HG03521 (cell line): ENCODE measurements at regions not wholly inside any gene's neighbourhood (a gene's known extent, or its start where the extent isn't known, plus 50 kb on each side); places are given as distances from the start of the nearest gene placed in this dataset.
A peak's percentile ranks its signal among the peaks of the same experiment; 100 is the strongest.
"Not testable (repeated sequence)": the region's sequence is repeated elsewhere in the genome, so short reads cannot be mapped to it uniquely, and the experiment has no call there.

ENCODE experiments used
- ATAC-seq: cut with Tn5 transposase; IDR thresholded peaks from one replicate; pipeline ENCODE4 v1.9.1; 2021; ENCODE audit warnings: mild to moderate bottlenecking, moderate library complexity; ENCODE audit not compliant: unreplicated experiment

GRCh38 chr18:38646296-38646695 is 1080.7 kb upstream of the CELF4 start:
- ATAC-seq: no peak

DNA sequence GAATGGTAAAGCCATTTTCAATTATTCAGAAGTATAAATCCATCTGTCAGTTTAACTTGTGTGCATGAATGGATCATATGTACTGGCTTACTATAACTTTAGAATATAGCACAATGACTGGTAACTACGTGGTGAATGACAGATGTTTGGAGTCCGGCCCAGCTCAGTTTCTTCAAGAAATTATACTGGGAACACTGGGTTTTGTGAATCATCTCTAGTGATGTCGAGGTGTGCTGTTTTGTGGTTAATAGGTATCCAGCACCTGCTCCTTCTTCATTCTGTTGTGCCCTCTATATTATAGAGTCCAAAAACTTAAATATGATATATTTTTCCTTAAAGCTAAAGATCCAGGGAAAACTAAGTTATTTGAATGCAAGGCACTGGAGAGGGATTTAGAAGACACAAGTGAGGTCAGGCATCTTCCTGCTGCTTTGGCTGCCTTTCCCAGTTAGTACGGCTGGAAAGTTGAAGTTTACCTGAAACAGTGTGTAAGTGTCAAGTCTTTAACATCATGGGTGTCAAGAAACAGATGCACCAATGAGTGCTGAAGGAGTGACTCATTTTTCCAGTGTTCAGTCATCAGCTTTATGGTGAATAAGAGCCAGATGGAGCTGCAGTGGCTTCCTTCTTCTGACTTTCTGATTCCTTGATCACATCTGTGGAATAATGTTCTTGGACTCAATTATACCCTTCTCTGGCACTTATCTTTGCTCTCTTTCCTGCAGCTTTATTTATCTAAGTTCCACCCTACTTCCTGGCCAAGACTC is 1079.5 kb upstream of the CELF4 start:
- ATAC-seq: no peak

DNA sequence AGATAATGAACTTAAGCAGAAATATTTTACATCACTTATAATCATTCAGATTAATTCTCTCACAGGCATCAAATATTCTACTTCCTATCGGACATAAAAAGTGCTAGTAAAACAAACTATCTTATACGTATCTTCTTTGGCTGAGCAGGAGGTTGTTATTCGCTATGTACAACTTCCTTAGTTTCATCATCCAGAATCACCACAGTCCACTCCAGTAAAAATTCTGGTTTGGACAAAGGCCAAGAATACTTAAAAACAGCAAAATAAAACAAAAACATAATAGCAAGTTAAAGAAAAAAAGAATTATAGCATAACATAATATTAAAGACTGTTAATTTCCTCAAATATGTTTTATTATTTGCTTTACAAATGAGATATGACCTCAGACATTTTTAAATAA is 1077.1 kb upstream of the CELF4 start:
- no peak for ATAC-seq

DNA sequence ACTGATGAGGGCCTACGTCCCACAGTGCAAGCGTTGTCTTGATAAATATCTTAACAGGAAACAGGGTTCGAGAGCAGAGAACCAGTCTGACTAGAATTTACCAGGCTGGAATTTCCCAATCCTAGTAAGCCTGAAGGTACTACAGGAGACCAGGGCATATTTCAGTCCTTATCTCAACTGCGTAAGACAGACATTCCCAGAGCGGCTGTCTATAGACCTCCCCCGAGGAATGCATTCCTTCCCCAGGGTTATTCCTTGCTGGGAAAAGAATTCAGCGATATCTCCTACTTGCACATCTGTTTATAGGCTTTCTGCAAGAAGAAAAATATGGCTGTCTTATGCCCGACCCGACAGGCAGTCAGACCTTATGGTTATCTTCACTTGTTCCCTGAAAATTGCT is 1074.1 kb upstream of the CELF4 start:
- not testable (repeated sequence) for ATAC-seq

DNA sequence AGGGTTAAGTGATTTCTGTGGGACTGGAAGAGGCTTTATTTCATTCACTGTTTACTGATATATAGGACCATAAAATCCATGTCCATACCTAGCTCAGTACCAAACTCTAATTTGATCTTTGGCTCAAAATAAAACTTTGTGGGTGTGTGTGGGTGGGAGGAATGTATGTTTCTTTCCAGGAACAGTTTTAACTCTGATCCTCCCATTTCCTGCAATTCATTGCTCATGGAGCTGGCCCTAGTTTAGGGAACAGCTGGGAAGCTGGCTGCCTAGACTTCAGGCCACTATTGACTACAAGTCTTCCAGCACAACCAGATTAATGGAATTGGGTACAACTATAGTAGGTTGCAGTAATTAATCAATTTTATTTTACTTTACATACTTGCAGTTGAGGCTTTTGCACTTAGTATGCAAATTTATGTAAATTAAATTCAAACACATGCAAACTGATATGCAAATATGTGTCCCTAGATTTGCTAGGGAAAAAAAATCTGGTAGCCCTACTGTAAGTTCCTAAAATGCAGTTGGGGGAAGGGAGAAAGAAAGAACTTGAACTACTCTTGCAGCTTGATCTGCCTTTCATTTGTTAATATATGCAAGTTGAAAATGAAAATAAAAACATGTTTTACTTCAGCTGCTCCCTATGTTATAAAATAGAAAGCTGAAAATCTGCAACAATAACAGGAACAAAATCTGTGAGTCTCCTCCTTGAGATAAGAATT is 1070.3 kb upstream of the CELF4 start:
- no peak for ATAC-seq

DNA sequence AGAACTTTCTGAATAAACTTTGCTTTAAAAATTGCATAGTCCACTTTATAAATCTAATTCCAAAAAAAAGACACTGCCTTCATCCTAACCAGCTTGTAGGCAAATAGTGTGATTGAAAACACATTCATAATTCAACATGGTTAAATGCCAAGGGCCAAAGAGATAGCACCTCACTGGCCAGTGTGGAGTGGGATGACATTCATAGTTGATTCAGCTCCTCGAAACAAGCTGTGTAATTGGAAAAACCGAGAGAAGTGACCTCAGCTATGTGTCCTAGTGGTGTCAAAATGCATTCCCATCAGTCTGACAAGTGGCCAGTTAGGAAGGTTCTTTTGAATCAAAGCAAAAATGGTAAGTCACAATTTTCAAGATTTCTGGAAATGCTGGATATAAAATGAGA is 1068.5 kb upstream of the CELF4 start:
- ATAC-seq: no peak

GRCh38 chr18:38633333-38633732 is 1067.7 kb upstream of the CELF4 start:
- no peak for ATAC-seq

GRCh38 chr18:38619129-38619528 is 1053.5 kb upstream of the CELF4 start:
- ATAC-seq: no peak

- no peak for ATAC-seq
Measured at GRCh38 chr18:38616306-38616705, 1050.7 kb upstream of the CELF4 start.

GRCh38 chr18:38612904-38613303 is 1047.3 kb upstream of the CELF4 start:
- ATAC-seq: no peak

- ATAC-seq: peak; percentile 76
Measured at GRCh38 chr18:38611036-38611964, 1045.7 kb upstream of the CELF4 start.

DNA sequence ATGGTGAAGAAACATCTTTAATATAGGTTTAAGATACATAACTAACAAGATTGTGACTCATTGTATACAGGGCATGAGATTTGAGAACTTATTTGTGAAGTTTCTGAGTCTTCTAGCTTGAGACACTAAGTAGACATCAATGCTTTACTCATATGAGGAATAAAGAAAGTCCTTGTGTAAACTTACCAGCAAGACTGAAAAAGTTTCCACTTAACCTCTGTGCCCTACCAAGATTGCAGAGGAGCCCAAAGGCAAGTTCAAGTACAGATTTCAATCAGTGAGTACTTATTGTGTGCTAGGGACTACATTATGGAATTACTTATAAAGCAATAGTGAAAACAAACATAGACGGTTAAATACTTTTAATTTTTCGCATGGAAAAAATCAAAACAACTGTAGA is 1041.2 kb upstream of the CELF4 start:
- no peak for ATAC-seq

GRCh38 chr18:38602341-38602740 is 1036.7 kb upstream of the CELF4 start:
- no peak for ATAC-seq

DNA sequence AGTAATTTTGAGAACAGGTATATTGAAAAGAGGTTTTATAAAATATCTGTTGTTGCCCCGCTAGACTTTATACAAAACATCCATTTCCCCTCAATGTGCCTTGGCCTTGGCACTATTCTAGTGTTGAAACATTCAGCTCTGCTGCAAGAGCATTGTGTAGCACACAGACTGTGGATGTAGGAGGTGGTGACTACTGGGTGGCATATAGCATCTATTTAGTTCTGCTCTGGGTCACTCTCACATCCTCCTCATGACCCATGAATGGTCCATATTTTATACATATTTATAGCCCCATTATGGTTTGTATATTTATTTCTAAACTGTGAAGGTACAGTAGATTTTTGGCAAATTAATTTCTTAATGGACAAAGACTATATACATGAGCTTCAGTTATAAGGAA is 1022.0 kb upstream of the CELF4 start:
- no peak for ATAC-seq

DNA sequence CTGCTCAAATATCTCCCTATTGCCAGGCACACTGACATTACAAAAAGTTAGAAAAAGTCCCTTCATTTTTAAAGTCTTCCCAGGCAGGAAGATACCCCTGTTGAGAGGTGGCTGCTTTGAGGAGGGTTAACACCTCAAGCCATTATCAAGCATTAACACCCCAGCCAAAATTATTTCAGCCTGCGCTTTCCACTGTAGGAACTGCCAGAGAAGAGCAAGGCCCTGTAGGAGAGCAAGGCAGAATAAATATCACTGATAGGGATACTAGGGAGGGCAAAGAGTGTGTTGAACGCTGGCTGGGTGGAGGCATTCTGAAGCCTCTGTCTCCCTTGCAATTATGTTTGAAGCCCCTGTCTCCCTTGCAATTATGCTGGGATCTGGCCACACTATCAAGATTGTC is 1020.7 kb upstream of the CELF4 start:
- ATAC-seq: no peak

DNA sequence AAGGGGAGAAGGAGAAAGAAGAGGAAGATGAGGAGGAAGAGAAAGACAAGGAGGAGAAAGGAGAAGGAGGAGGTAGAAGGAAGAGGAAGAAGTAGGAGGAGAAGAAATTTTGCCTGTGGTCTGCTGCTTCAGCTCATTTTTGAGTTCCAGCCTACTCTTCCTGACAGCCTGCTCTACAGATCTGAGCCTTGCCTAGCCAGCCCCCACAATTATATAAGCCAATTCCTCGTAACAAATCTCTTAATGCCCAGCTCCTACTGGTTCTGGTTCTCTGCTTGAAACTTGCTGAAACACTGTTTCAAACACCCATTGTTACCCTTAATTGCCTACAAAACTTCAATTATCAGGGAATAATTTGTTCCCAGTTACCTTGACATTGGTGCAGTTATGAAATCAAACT is 1014.2 kb upstream of the CELF4 start:
- no peak for ATAC-seq

- ATAC-seq: no peak
Measured at GRCh38 chr18:38576916-38577315, 1011.3 kb upstream of the CELF4 start.

- ATAC-seq: no peak
Measured at GRCh38 chr18:38576349-38576748, 1010.8 kb upstream of the CELF4 start.

- ATAC-seq: no peak
Measured at GRCh38 chr18:38575648-38576047, 1010.0 kb upstream of the CELF4 start.

- ATAC-seq: no peak
Measured at GRCh38 chr18:38575023-38575422, 1009.4 kb upstream of the CELF4 start.

GRCh38 chr18:38572554-38573111 is 1007.0 kb upstream of the CELF4 start:
- ATAC-seq: no peak
